Endodermal cell (in vitro differentiated cells): ENCODE measurements at regions not wholly inside any gene's neighbourhood (a gene's known extent, or its start where the extent isn't known, plus 50 kb on each side); places are given as distances from the start of the nearest gene placed in this dataset.

Source experiments
- DNase-seq: peaks from one replicate; pipeline ENCODE4 v3.0.0-alpha.2; 2017
- H3K27ac ChIP-seq: 2 replicates; pipeline ENCODE4 v1.5.1; 2013; ENCODE audit warnings: mild to moderate bottlenecking, low read depth, low read length, moderate library complexity
- H3K27me3 ChIP-seq: 2 replicates; pipeline ENCODE4 v1.6.1; 2013; ENCODE audit warnings: mild to moderate bottlenecking, low read length, moderate library complexity; ENCODE audit not compliant: insufficient read depth, control insufficient read depth, poor library complexity, severe bottlenecking
- H3K36me3 ChIP-seq: 2 replicates; pipeline ENCODE4 v1.7.0; 2013; ENCODE audit warnings: mild to moderate bottlenecking, low read length, moderate library complexity; ENCODE audit not compliant: control insufficient read depth, insufficient read depth
- H3K4me1 ChIP-seq: one replicate; pipeline ENCODE4 v1.7.0; 2013; ENCODE audit warnings: low read length; ENCODE audit not compliant: control insufficient read depth, insufficient read depth
- H3K4me3 ChIP-seq: 2 replicates; pipeline ENCODE4 v1.5.1; 2013; ENCODE audit warnings: mild to moderate bottlenecking, low read length, moderate library complexity
- H3K9ac ChIP-seq: 2 replicates; pipeline ENCODE4 v1.6.1; 2013; ENCODE audit warnings: mild to moderate bottlenecking, low read length, moderate library complexity; ENCODE audit not compliant: poor library complexity, severe bottlenecking; ENCODE audit errors: extremely low read depth
- H3K9me3 ChIP-seq: 2 replicates; pipeline ENCODE4 v1.6.1; 2013; ENCODE audit warnings: mild to moderate bottlenecking, low read length, moderate library complexity; ENCODE audit not compliant: control insufficient read depth
- H3K27ac Mint-ChIP-seq: 2 replicates; pipeline ENCODE4 v1.8.0; 2020; ENCODE audit warnings: mixed read lengths
- H3K27me3 Mint-ChIP-seq: 2 replicates; pipeline ENCODE4 v1.8.0; 2021; ENCODE audit warnings: mild to moderate bottlenecking, mixed read lengths; ENCODE audit not compliant: insufficient read depth
- H3K36me3 Mint-ChIP-seq: 2 replicates; pipeline ENCODE4 v1.8.0; 2020; ENCODE audit warnings: low read depth, mixed read lengths
- H3K4me1 Mint-ChIP-seq: 2 replicates; pipeline ENCODE4 v1.8.0; 2020; ENCODE audit warnings: mixed read lengths
- H3K4me3 Mint-ChIP-seq: 2 replicates; pipeline ENCODE4 v1.8.0; 2020; ENCODE audit warnings: mild to moderate bottlenecking, moderate library complexity, mixed read lengths
- H3K9me3 Mint-ChIP-seq: 2 replicates; pipeline ENCODE4 v1.8.0; 2020; ENCODE audit warnings: mild to moderate bottlenecking, mixed read lengths
- WGBS, 2 experiments: methylation state at CpG; one replicate each; pipeline versions ENCODE4 v1.1.5 to v1.1.7; 2013; ENCODE audit warnings: missing lambda C conversion rate in 2 of 2, mixed read lengths in 1 of 2; ENCODE audit not compliant: insufficient coverage in 1 of 2, insufficient read length in 1 of 2; 5-methylcytosine and 5-hydroxymethylcytosine counted together
- TF ChIP-seq, protein P1 (sequence below): fragments of 200-600 bp; sonication (generic); conservative IDR thresholded peaks from 2 replicates; pipeline ENCODE4 v1.5.0; 2021; ENCODE audit warnings: antibody characterized with exemption, mild to moderate bottlenecking

DNA sequence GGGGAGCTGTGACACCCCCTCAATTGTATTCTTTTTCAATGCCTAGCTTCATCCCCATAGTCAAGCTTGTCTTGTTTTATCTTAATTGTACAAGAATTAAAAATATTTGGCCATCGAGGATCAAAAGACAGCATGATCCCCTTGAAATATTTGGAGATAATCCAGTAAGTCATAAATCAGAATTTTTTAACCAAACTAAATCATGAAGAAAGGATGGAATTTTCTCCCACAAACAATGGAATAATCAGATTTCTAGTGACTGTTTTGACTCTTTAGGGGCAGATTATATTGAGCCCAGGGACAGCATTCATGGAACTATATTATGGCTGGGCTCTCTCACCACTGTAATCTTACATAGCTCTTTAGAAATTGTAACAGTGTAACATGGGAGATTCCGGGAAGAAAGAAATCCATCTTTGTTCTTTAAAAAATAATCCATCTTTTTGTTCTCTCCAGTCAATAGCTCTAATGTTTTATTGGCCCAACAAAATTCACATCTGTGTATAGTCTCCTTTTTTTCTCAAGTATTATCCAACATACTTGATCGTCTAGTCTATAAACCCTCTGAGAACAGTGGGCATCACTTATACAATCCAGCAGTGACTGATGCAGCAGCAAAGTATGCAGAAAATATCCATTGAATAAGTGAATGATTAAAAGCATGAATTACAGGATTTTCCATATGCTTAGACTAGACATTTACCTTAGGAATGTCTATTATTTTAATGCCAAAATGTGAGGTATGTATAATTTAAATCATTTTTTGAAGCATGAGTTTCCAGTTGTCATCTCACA is 277.0 kb upstream of the PLSCR5 start:
- no peaks in the 10 kb centered on the region for H3K27me3 Mint-ChIP-seq
- H3K4me1 Mint-ChIP-seq, result no peaks in the 10 kb centered on the region
- H3K9me3 Mint-ChIP-seq, result no peaks in the 10 kb centered on the region
- no peak overlapping the region for H3K4me3 Mint-ChIP-seq
- Histone ChIP-seq H3K27ac (no peak overlapping the region), H3K27me3 (no peaks in the 10 kb centered on the region), H3K9me3 (no peaks in the 10 kb centered on the region), H3K4me1 (no peaks in the 10 kb centered on the region), H3K36me3 (no peaks in the 10 kb centered on the region), H3K4me3 (no peak overlapping the region), H3K9ac (no peak overlapping the region)
- H3K27ac Mint-ChIP-seq, result no peak overlapping the region
- WGBS, 2 experiments, result 89 to 92% methylated on average over 1 to 3 of the region's 3 CpGs
- no peak for DNase-seq
- no peaks in the 10 kb centered on the region for H3K36me3 Mint-ChIP-seq
- TF ChIP-seq, protein P1, sequence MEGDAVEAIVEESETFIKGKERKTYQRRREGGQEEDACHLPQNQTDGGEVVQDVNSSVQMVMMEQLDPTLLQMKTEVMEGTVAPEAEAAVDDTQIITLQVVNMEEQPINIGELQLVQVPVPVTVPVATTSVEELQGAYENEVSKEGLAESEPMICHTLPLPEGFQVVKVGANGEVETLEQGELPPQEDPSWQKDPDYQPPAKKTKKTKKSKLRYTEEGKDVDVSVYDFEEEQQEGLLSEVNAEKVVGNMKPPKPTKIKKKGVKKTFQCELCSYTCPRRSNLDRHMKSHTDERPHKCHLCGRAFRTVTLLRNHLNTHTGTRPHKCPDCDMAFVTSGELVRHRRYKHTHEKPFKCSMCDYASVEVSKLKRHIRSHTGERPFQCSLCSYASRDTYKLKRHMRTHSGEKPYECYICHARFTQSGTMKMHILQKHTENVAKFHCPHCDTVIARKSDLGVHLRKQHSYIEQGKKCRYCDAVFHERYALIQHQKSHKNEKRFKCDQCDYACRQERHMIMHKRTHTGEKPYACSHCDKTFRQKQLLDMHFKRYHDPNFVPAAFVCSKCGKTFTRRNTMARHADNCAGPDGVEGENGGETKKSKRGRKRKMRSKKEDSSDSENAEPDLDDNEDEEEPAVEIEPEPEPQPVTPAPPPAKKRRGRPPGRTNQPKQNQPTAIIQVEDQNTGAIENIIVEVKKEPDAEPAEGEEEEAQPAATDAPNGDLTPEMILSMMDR, result no peak

DNA sequence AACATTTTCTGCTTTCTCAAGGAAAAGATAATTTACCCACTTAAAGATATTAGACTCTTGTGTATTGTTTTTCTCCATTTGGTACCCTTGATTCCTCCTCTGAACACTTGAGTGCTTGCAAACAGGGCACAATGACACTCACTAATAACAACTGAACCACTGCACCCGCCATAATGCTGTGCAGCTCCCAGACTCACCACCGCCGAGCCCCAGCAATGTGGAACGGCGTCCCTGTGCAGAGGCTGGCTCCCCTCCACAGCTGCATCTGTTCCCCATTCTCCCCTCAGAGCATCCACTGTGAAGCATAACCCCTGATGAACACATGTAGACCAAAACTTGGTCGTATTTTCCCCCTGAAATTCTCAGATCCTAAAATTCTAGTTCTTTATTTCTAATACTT is 276.2 kb upstream of the PLSCR5 start:
- Mint-ChIP-seq H3K27me3 (no peaks in the 10 kb centered on the region), H3K36me3 (no peaks in the 10 kb centered on the region), H3K4me3 (no peak overlapping the region), H3K4me1 (no peaks in the 10 kb centered on the region), H3K27ac (peak overlapping the region; percentile 3), H3K9me3 (no peaks in the 10 kb centered on the region)
- 88 to 92% methylated on average over 4 to 6 of the region's 6 CpGs for WGBS, 2 experiments
- Histone ChIP-seq H3K27ac (no peak overlapping the region), H3K27me3 (no peaks in the 10 kb centered on the region), H3K4me1 (no peaks in the 10 kb centered on the region), H3K9ac (no peak overlapping the region), H3K9me3 (no peaks in the 10 kb centered on the region), H3K4me3 (no peak overlapping the region), H3K36me3 (no peaks in the 10 kb centered on the region)
- TF ChIP-seq, protein P1, result no peak
- DNase-seq, result no peak

DNA sequence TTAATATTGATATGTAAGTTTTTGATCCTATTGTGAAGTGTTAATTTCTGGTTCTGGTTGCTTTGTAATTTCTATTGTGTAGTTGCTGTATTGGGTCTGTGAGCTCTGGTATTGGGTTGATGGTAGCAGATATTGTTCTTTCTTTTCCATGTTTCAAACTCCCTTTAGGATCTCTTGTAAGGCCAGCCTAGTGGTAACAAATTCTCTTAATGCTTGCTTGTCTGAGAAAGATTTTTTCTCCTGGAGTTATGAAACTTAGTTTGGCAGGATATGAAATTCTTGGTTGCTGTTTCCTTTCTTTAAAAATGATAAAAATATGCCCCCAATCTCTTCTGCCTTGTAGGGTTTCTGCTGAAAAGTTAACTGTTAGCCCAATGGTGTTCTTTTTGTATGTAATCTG is 268.6 kb upstream of the PLSCR5 start:
- peaks cover 10% of the 10 kb centered on the region for H3K9me3 ChIP-seq

More for the DNA sequence above, 268.6 kb upstream of the PLSCR5 start:
- H3K27ac ChIP-seq, result no peak overlapping the region
- no peaks in the 10 kb centered on the region for H3K27me3 Mint-ChIP-seq
- no peak overlapping the region for H3K27ac Mint-ChIP-seq
- TF ChIP-seq, protein P1, result no peak
- H3K9me3 Mint-ChIP-seq, result peaks cover 15% of the 10 kb centered on the region
- no peak overlapping the region for H3K4me3 ChIP-seq
- H3K36me3 ChIP-seq, result no peaks in the 10 kb centered on the region
- H3K4me1 Mint-ChIP-seq, result no peaks in the 10 kb centered on the region
- H3K36me3 Mint-ChIP-seq, result no peaks in the 10 kb centered on the region
- H3K9ac ChIP-seq, result no peak overlapping the region
- H3K27me3 ChIP-seq, result no peaks in the 10 kb centered on the region
- no peak overlapping the region for H3K4me3 Mint-ChIP-seq
- no peak for DNase-seq
- H3K4me1 ChIP-seq, result no peaks in the 10 kb centered on the region
